HepG2 (cell line): ENCODE measurements at regions not wholly inside any gene's neighbourhood (a gene's known extent, or its start where the extent isn't known, plus 50 kb on each side); places are given as distances from the start of the nearest gene placed in this dataset.

Experiments
- ATAC-seq: fragments of 200-7000 bp; cut with Tn5 transposase; 3 replicates; pipeline ENCODE4 v1.9.1; 2020; ENCODE audit warnings: mild to moderate bottlenecking, moderate library complexity
- BruUV-seq: library from RNA; stranded (reverse); fragments of 400-500 nt; replicated peaks from 2 replicates; lab custom pipeline; 2021; lab: Mats Ljungman, UMichigan
- CTCF ChIA-PET: fragments of 300-600 bp; formaldehyde crosslinking; extraction: SDS; loops from one replicate; lab custom pipeline; 2021; ENCODE audit warnings: low total read pairs, inconsistent platforms, low intra/inter-chr PET ratio; lab: Yijun Ruan, JAX
- POLR2A ChIA-PET: fragments of 350-600 bp; sonication (Branson Sonifier 250); formaldehyde crosslinking; loops from one replicate; lab custom pipeline; 2020; ENCODE audit warnings: antibody characterized with exemption, inconsistent platforms; lab: Yijun Ruan, JAX
- DNase-seq: peaks from one replicate; pipeline ENCODE4 v3.0.0-alpha.2; 2015; ENCODE audit warnings: low spot score
- FAIRE-seq: peaks from 3 replicates; lab custom pipeline; 2011; peaks lifted over from hg19 to GRCh38; lab: Jason Lieb, UNC
- H2AFZ ChIP-seq: one replicate; pipeline ENCODE4 v1.6.1; 2011; ENCODE audit warnings: low read length, inconsistent platforms
- H3K27ac ChIP-seq: fragments of 300-600 bp; 3 replicates; pipeline ENCODE4 v1.8.0; 2011; ENCODE audit warnings: mixed run types, mild to moderate bottlenecking, mixed read lengths, low read length, inconsistent platforms; ENCODE audit not compliant: insufficient read depth; ENCODE audit errors: extremely low read length
- H3K27me3 ChIP-seq, 2 experiments: fragments of 200-600 bp in 1 of 2; 2 replicates in 1 of 2; 3 replicates in 1 of 2; pipeline versions ENCODE4 v1.6.0 to v1.8.0; 2011; ENCODE audit warnings: low read length in 2 of 2, mild to moderate bottlenecking in 2 of 2, moderate library complexity in 2 of 2, inconsistent platforms in 1 of 2; ENCODE audit not compliant: insufficient read depth in 2 of 2, control insufficient read depth in 1 of 2
- H3K36me3 ChIP-seq, 2 experiments: fragments of 200-600 bp in 1 of 2; replicated peaks in 1 of 2; 2 replicates in 1 of 2; 3 replicates in 1 of 2; pipeline versions ENCODE4 v1.5.1 to v1.8.0; 2011; ENCODE audit warnings: low read length in 2 of 2, inconsistent platforms in 1 of 2; ENCODE audit not compliant: insufficient read depth in 2 of 2, control insufficient read depth in 1 of 2
- H3K4me1 ChIP-seq: 2 replicates; pipeline ENCODE4 v1.5.1; 2012; ENCODE audit warnings: low read length, inconsistent platforms; ENCODE audit not compliant: insufficient read depth
- H3K4me2 ChIP-seq: 2 replicates; pipeline ENCODE4 v1.6.0; 2011; ENCODE audit warnings: low read depth, low read length, inconsistent platforms
- H3K4me3 ChIP-seq, 3 experiments: fragments of 200-600 bp in 1 of 3; sonication (generic), shearing (Covaris generic) in 1 of 3; replicated peaks in 1 of 3; 2 replicates each; pipeline ENCODE4 v1.5.1; 2011 to 2016; ENCODE audit warnings: low read length in 3 of 3, inconsistent platforms in 2 of 3, low read depth in 2 of 3, mild to moderate bottlenecking in 2 of 3, control low read depth in 1 of 3, mixed read lengths in 1 of 3; ENCODE audit not compliant: insufficient read depth in 1 of 3
- H3K79me2 ChIP-seq: one replicate; pipeline ENCODE4 v1.6.1; 2011; ENCODE audit warnings: low read length, inconsistent platforms; ENCODE audit not compliant: insufficient read depth
- H3K9ac ChIP-seq: 2 replicates; pipeline ENCODE4 v1.6.0; 2011; ENCODE audit warnings: mild to moderate bottlenecking, low read depth, low read length, inconsistent platforms; ENCODE audit not compliant: insufficient read depth
- H3K9me3 ChIP-seq: 2 replicates; pipeline ENCODE4 v1.5.1; 2012; ENCODE audit warnings: mild to moderate bottlenecking, low read length
- H4K20me1 ChIP-seq: 2 replicates; pipeline ENCODE4 v1.6.0; 2011; ENCODE audit warnings: inconsistent platforms, mild to moderate bottlenecking, low read length, moderate library complexity; ENCODE audit not compliant: insufficient read depth
- EEA1 ChIP-seq: sonication (generic); formaldehyde crosslinking; IDR thresholded peaks from 2 replicates; pipeline ENCODE4 v1.5.1; 2020; ENCODE audit warnings: mild to moderate bottlenecking, missing genetic modification reagents, borderline replicate concordance
- JUND ChIP-seq: sonication (generic); formaldehyde crosslinking; IDR thresholded peaks from 2 replicates; pipeline ENCODE4 v1.8.0; 2022; ENCODE audit warnings: mild to moderate bottlenecking, missing genetic modification reagents
- MAFF ChIP-seq: IDR thresholded peaks from 2 replicates; pipeline ENCODE4 v1.6.1; 2011; ENCODE audit warnings: low read depth, low read length, improper control_type of control experiment
- MAFK ChIP-seq, 2 experiments: IDR thresholded peaks in 1 of 2; conservative IDR thresholded peaks in 1 of 2; 2 replicates each; pipeline ENCODE4 v1.6.1; 2011; ENCODE audit warnings: improper control_type of control experiment in 2 of 2, low read length in 2 of 2
- MTF1 ChIP-seq: sonication (generic); formaldehyde crosslinking; IDR thresholded peaks from 2 replicates; pipeline ENCODE4 v1.5.0; 2020; ENCODE audit warnings: missing genetic modification reagents
- NFKBIZ ChIP-seq: IDR thresholded peaks from 2 replicates; pipeline ENCODE4 v1.6.1; 2018; ENCODE audit warnings: missing genetic modification reagents, missing compliant biosample characterization
- POLR2AphosphoS5 ChIP-seq: IDR thresholded peaks from 2 replicates; pipeline ENCODE4 v1.6.1; 2012; ENCODE audit warnings: low read depth, low read length
- TCF12 ChIP-seq, 2 experiments: fragments of 450-650 bp in 1 of 2; sonication (generic) in 1 of 2; formaldehyde crosslinking in 1 of 2; IDR thresholded peaks; 2 replicates each; pipeline versions ENCODE4 v1.6.1 to v1.8.0; 2017 to 2022; ENCODE audit warnings: antibody characterized with exemption in 1 of 2, mild to moderate bottlenecking in 1 of 2, missing genetic modification reagents in 1 of 2, moderate library complexity in 1 of 2
- ZBTB37 ChIP-seq: sonication (generic); formaldehyde crosslinking; IDR thresholded peaks from 2 replicates; pipeline ENCODE4 v1.4.0; 2020; ENCODE audit warnings: mild to moderate bottlenecking, missing genetic modification reagents
- ZFP36L2 ChIP-seq: sonication (generic); formaldehyde crosslinking; IDR thresholded peaks from 2 replicates; pipeline ENCODE4 v1.4.0; 2020; ENCODE audit warnings: missing genetic modification reagents
- ZNF260 ChIP-seq: sonication (generic); formaldehyde crosslinking; IDR thresholded peaks from 2 replicates; pipeline ENCODE4 v1.4.0; 2020; ENCODE audit warnings: missing genetic modification reagents, low read depth, mild to moderate bottlenecking, borderline replicate concordance
- ZNF337 ChIP-seq: sonication (generic); formaldehyde crosslinking; IDR thresholded peaks from 2 replicates; pipeline ENCODE4 v1.5.1; 2020; ENCODE audit warnings: missing genetic modification reagents, low read depth, mild to moderate bottlenecking, borderline replicate concordance
- ZNF577 ChIP-seq: sonication (generic); formaldehyde crosslinking; IDR thresholded peaks from 2 replicates; pipeline ENCODE4 v1.4.0; 2020; ENCODE audit warnings: mild to moderate bottlenecking, low read depth, missing genetic modification reagents, borderline replicate concordance
- in situ Hi-C: cut with HindIII; loops from 2 replicates; pipeline ENCODE4 v1.10.0; 2017; ENCODE audit warnings: low pct_unique_long_range_greater_than_20kb; ENCODE audit not compliant: extremely low pct_ligation_motif_present
- intact Hi-C: fragments of 100-400 bp; cut with micrococcal nuclease; formaldehyde crosslinking; loops from one replicate; pipeline ENCODE4 v1.10.0; 2022; ENCODE audit not compliant: unreplicated experiment
- small RNA-seq, 3 experiments: library from RNA; depleted of rRNA; stranded (forward); fragments of <200 nt; gene quantifications; one replicate each; pipeline ENCODE3, GENCODE V24; 2012; ENCODE audit warnings: low read depth in 2 of 3, low replicate concordance in 1 of 3; ENCODE audit not compliant: insufficient read length in 3 of 3, insufficient read depth in 2 of 3

GRCh38 chr15:25493823-25494526, 55.2 kb upstream of the UBE3A start (continued):
- TF ChIP-seq ZNF577 (CRISPR knock-in tag): no peak
- no peak for TF ChIP-seq ZFP36L2 (CRISPR knock-in tag)
- TF ChIP-seq POLR2AphosphoS5: no peak
- TF ChIP-seq ZNF260 (CRISPR knock-in tag): no peak
- no peak for TF ChIP-seq NFKBIZ (CRISPR knock-in tag)
- TF ChIP-seq JUND (CRISPR knock-in tag): no peak
- no peak for TF ChIP-seq EEA1 (CRISPR knock-in tag)
- TF ChIP-seq, all 625 proteins: peak for 0

- no peak overlapping the region for H3K9ac ChIP-seq
- H3K79me2 ChIP-seq: no peaks in the 10 kb centered on the region
- DNase-seq (no peak), FAIRE-seq (no peak), ATAC-seq (no peak)
- no TSS peak for BruUV-seq
- H3K27me3 ChIP-seq: no peaks in the 10 kb centered on the region
- intact Hi-C loops: no loop called here
- H3K4me1 ChIP-seq: no peaks in the 10 kb centered on the region
- CTCF ChIA-PET: no interaction called here
- no peaks in the 10 kb centered on the region for H3K36me3 ChIP-seq
- in situ Hi-C loops: no loop called here
- no peak overlapping the region for H3K4me3 ChIP-seq
- H3K9me3 ChIP-seq: peaks cover 27% of the 10 kb centered on the region
- no peak overlapping the region for H3K4me2 ChIP-seq
- H4K20me1 ChIP-seq: no peaks in the 10 kb centered on the region
- POLR2A ChIA-PET: no interaction called here
- TF ChIP-seq MTF1 (CRISPR knock-in tag): no peak
- no peak for TF ChIP-seq ZBTB37 (CRISPR knock-in tag)
- no peak for TF ChIP-seq ZNF337 (CRISPR knock-in tag)
- TF ChIP-seq MAFK (conservative IDR thresholded peaks at IDR 0.05 in 1 of 2, IDR thresholded peaks at IDR 0.05 in 1 of 2; ENCODE audit: low read length in 2 of 2): peak; percentile 60 to 65
- no peak for TF ChIP-seq TCF12 (IDR thresholded peaks at IDR 0.05)
- no peak for TF ChIP-seq TCF12 (CRISPR knock-in tag; IDR thresholded peaks at IDR 0.05)
- peak; percentile 34; the same call in 1 of the 2 replicates for TF ChIP-seq MAFF
- H2AFZ ChIP-seq: no peak overlapping the region
- H3K27ac ChIP-seq: no peak overlapping the region
These were observed 53.5 kb upstream of the UBE3A start for GRCh38 chr15:25492315-25492714.

Small RNAs in the stretch of these regions (small RNA-seq; reads per million reads assigned to genes)
- 0 reads per million in 3 experiments for gene AC023449.1
